ENCODE measurements at regions not wholly inside any gene's neighbourhood (a gene's known extent, or its start where the extent isn't known, plus 50 kb on each side); places are given as distances from the start of the nearest gene placed in this dataset.
"Not testable (repeated sequence)": the region's sequence is repeated elsewhere in the genome, so short reads cannot be mapped to it uniquely, and the experiment has no call there.

DNA sequence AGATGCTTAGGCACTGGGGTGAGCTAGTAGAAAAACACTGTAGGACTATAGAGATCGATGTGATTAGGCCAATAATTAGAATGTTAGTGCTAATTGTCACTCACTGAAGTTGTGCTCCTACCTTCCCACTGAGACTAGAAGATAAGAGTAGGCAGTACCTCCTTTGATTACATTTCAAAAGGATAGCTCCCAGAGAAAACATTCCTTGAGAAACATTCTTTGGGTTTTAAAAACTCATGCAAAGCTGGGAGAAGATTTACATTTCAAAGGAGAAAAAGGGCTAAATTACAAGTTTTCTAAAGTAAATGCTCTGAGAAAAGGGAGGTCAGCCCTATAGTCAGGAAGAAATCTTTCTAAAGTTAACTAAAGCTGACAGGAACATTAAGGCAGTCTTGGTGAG is 860.3 kb upstream of the NDST4 start:
- no peak overlapping the region for H3K4me3 ChIP-seq (ENCODE audit: low read depth, low read length)
- H3K27me3 ChIP-seq (replicated peaks) = no peaks in the 10 kb centered on the region
- H3K36me3 ChIP-seq (replicated peaks) = no peaks in the 10 kb centered on the region
- no peak for DNase-seq
- no peak overlapping the region for H3K27ac ChIP-seq
- TF ChIP-seq CTCF (IDR thresholded peaks at IDR 0.05; ENCODE audit: low read depth, low read length, missing control alignments) = no peak
- in situ Hi-C loops (cut with HindIII; ENCODE audit: low pct_ligation_motif_present, low sequenced_read_pairs) = no loop called here

GRCh38 chr4:115972967-115973366 is 859.5 kb upstream of the NDST4 start:
- in situ Hi-C loops (cut with HindIII; ENCODE audit: low pct_ligation_motif_present, low sequenced_read_pairs) = no loop called here
- Histone ChIP-seq H3K27me3 (replicated peaks) (no peaks in the 10 kb centered on the region), H3K4me3 (ENCODE audit: low read depth, low read length) (no peak overlapping the region), H3K27ac (no peak overlapping the region), H3K36me3 (replicated peaks) (no peaks in the 10 kb centered on the region)
- no peak for TF ChIP-seq CTCF (IDR thresholded peaks at IDR 0.05; ENCODE audit: low read depth, low read length, missing control alignments)
- DNase-seq = no peak

GRCh38 chr4:115970859-115971258 is 857.4 kb upstream of the NDST4 start:
- in situ Hi-C loops (cut with HindIII; ENCODE audit: low pct_ligation_motif_present, low sequenced_read_pairs) = no loop called here
- DNase-seq = no peak
- H3K36me3 ChIP-seq (replicated peaks) = no peaks in the 10 kb centered on the region
- H3K27ac ChIP-seq = no peak overlapping the region
- H3K27me3 ChIP-seq (replicated peaks) = no peaks in the 10 kb centered on the region
- H3K4me3 ChIP-seq (ENCODE audit: low read depth, low read length) = no peak overlapping the region
- TF ChIP-seq CTCF (IDR thresholded peaks at IDR 0.05; ENCODE audit: low read depth, low read length, missing control alignments) = no peak

DNA sequence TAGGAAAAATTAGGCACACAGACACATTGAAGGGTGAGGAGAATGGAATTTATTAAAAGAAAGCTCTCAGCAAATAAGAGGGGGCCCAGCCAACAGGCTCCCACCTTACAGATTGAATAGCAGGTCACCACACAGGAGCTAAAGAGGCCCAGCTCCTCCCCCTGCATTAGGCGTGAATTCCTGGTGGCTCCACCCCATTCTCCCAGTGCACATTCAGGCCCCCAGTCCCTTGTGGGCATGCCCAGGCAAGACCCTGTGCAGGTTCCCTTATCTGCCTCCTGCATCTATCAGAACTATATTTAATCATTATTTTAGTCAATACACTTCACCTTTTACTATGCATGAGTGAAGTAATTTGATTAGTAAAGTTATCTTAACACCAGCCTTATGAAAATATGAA is 856.3 kb upstream of the NDST4 start:
- Histone ChIP-seq H3K27me3 (replicated peaks) (no peaks in the 10 kb centered on the region), H3K27ac (no peak overlapping the region), H3K4me3 (ENCODE audit: low read depth, low read length) (no peak overlapping the region), H3K36me3 (replicated peaks) (no peaks in the 10 kb centered on the region)
- TF ChIP-seq CTCF (IDR thresholded peaks at IDR 0.05; ENCODE audit: low read depth, low read length, missing control alignments) = no peak
- in situ Hi-C loops (cut with HindIII; ENCODE audit: low pct_ligation_motif_present, low sequenced_read_pairs) = no loop called here
- DNase-seq = no peak

DNA sequence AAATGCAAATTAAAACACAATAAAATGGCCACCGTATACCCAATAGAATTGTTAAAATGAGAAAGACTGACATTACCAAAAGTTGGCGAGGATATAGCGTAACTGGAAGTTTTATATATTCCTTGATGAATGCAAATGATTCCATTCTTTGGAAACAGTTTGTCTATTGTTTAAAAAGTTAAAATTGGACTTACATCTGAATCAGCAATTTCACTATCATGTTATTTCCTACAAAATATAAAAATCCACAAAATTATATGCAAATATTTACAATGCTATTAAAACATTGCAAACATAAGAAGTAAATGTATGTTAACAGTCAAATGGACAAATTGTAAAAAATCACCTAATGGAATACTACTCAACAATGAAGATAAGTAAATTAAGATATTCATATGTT is 852.2 kb upstream of the NDST4 start:
- no peak for DNase-seq
- TF ChIP-seq CTCF (IDR thresholded peaks at IDR 0.05; ENCODE audit: low read depth, low read length, missing control alignments) = no peak
- H3K4me3 ChIP-seq (ENCODE audit: low read depth, low read length) = no peak overlapping the region
- H3K27ac ChIP-seq = no peak overlapping the region
- no peaks in the 10 kb centered on the region for H3K27me3 ChIP-seq (replicated peaks)
- in situ Hi-C loops (cut with HindIII; ENCODE audit: low pct_ligation_motif_present, low sequenced_read_pairs) = no loop called here
- H3K36me3 ChIP-seq (replicated peaks) = no peaks in the 10 kb centered on the region

DNA sequence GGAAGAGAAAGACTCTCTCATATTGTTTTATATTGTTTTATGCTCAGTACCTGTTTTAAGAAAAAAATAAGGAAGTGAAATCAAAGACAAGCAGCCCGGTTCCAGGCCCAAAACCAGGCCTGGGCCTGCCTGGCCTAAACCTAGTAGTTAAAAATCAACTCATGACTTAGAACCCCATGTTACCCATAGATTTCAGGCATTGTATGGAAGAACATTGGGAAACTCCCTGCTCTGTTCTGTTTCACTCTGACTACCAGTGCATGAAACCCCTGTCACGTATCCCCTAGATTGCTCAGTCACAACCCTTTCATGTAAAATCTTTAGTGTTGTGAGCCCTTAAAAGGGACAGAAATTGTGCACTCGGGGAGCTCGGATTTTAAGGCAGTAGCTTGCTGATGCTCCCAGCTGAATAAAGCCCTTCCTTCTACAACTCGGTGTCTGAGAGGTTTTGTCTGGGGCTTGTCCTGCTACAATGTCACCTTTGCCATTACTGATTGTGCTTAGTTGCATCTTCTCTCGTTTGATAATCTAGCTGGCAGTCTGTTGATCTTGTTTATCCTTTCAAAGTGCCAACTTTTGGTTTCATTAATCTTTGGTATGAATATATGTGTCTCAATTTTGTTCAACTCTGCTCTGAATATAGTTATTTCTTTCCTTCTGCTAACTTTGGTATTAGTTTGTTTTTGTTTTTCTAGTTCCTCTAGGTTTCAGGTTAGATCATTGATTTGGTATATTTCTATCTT is 842.8 kb upstream of the NDST4 start:
- H3K27me3 ChIP-seq (replicated peaks); H3K27ac ChIP-seq; H3K36me3 ChIP-seq (replicated peaks); H3K4me3 ChIP-seq (ENCODE audit: low read depth, low read length); DNase-seq; in situ Hi-C loops (cut with HindIII; ENCODE audit: low pct_ligation_motif_present, low sequenced_read_pairs): not testable (repeated sequence)

All from brain microvascular endothelial cell (primary cell).